Occipital lobe (tissue), 1 donor: ENCODE measurements at regions not wholly inside any gene's neighbourhood (a gene's known extent, or its start where the extent isn't known, plus 50 kb on each side); places are given as distances from the start of the nearest gene placed in this dataset.
A peak's percentile ranks its signal among the peaks of the same experiment; 100 is the strongest.

ENCODE experiments used
- DNase-seq: peaks from one replicate; lab custom pipeline; 2025; lab: John Stamatoyannopoulos, UW

- DNase-seq: no peak
These were observed 87.9 kb upstream of the MAMDC2 start for GRCh38 chr9:69955536-69956355.

GRCh38 chr9:69961843-69962242 lies 81.8 kb upstream of the MAMDC2 start:
- DNase-seq: no peak

GRCh38 chr9:69963803-69964202 lies 79.8 kb upstream of the MAMDC2 start:
- DNase-seq: no peak

- no peak for DNase-seq
These were observed 79.2 kb upstream of the MAMDC2 start for GRCh38 chr9:69964446-69964845.

- no peak for DNase-seq
These were observed 78.1 kb upstream of the MAMDC2 start for GRCh38 chr9:69965416-69966145.

GRCh38 chr9:69967344-69967743 lies 76.3 kb upstream of the MAMDC2 start:
- DNase-seq: no peak

- no peak for DNase-seq
These were observed 73.6 kb upstream of the MAMDC2 start for GRCh38 chr9:69970001-69970533.

GRCh38 chr9:69971643-69972449 lies 71.8 kb upstream of the MAMDC2 start:
- DNase-seq: peak; percentile 36

- no peak for DNase-seq
These were observed 68.0 kb upstream of the MAMDC2 start for GRCh38 chr9:69975681-69976080.

- DNase-seq: no peak
These were observed 67.5 kb upstream of the MAMDC2 start for GRCh38 chr9:69976152-69976551.

- no peak for DNase-seq
These were observed 63.6 kb upstream of the MAMDC2 start for GRCh38 chr9:69980041-69980440.

GRCh38 chr9:69980591-69980990 lies 63.1 kb upstream of the MAMDC2 start:
- no peak for DNase-seq

- DNase-seq: no peak
These were observed 61.8 kb upstream of the MAMDC2 start for GRCh38 chr9:69981686-69982445.

GRCh38 chr9:69984831-69985230 lies 58.8 kb upstream of the MAMDC2 start:
- no peak for DNase-seq

- no peak for DNase-seq
These were observed 57.7 kb upstream of the MAMDC2 start for GRCh38 chr9:69985971-69986370.

GRCh38 chr9:69986970-69987369 lies 56.7 kb upstream of the MAMDC2 start:
- DNase-seq: no peak

GRCh38 chr9:69987457-69987856 lies 56.2 kb upstream of the MAMDC2 start:
- DNase-seq: no peak

- no peak for DNase-seq
These were observed 50.5 kb upstream of the MAMDC2 start for GRCh38 chr9:69993110-69993509.
